Thoracic aorta (tissue), 2 donors: ENCODE measurements at regions not wholly inside any gene's neighbourhood (a gene's known extent, or its start where the extent isn't known, plus 50 kb on each side); places are given as distances from the start of the nearest gene placed in this dataset.

ENCODE experiments used
- ATAC-seq: fragments of 150-250 bp; one replicate; pipeline ENCODE4 v1.8.0; 2017; ENCODE audit warnings: low read depth; ENCODE audit not compliant: insufficient number of reproducible peaks, low FRiP score
- DNase-seq: peaks from one replicate; pipeline ENCODE4 v3.0.0-alpha.2; 2020; ENCODE audit warnings: low spot score
- H3K27ac ChIP-seq, 2 donors: fragments of 200-600 bp; sonication (generic); 1 replicate in 1 of 2; 2 replicates in 1 of 2; pipeline ENCODE4 v1.5.1; 2016; ENCODE audit warnings: mild to moderate bottlenecking in 2 of 2, moderate library complexity in 2 of 2
- H3K27me3 ChIP-seq: fragments of 200-600 bp; sonication (generic); replicated peaks from 2 replicates; pipeline ENCODE4 v1.6.0; 2016; ENCODE audit warnings: mild to moderate bottlenecking; ENCODE audit not compliant: insufficient read depth
- H3K36me3 ChIP-seq: fragments of 200-600 bp; sonication (generic); one replicate; pipeline ENCODE4 v1.5.1; 2016
- H3K4me1 ChIP-seq, 2 donors: fragments of 200-600 bp; sonication (generic); 1 replicate in 1 of 2; 2 replicates in 1 of 2; pipeline versions ENCODE4 v1.5.1 to v1.6.0; 2016; ENCODE audit warnings: low read depth in 2 of 2, mild to moderate bottlenecking in 1 of 2; ENCODE audit not compliant: control insufficient read depth in 1 of 2
- H3K4me3 ChIP-seq: fragments of 200-600 bp; sonication (generic); 2 replicates; pipeline ENCODE4 v1.5.1; 2016; ENCODE audit warnings: mild to moderate bottlenecking
- H3K9me3 ChIP-seq: fragments of 200-600 bp; sonication (generic); 2 replicates; pipeline ENCODE4 v1.5.1; 2016
- CTCF ChIP-seq: fragments of 200-600 bp; sonication (generic); IDR thresholded peaks from one replicate; pipeline ENCODE4 v1.5.1; 2019; ENCODE audit warnings: antibody characterized with exemption

GRCh38 chr9:82543726-82544125 lies 519.2 kb downstream of the RASEF start:
- no peaks in the 10 kb centered on the region for H3K4me1 ChIP-seq
- H3K36me3 ChIP-seq: no peaks in the 10 kb centered on the region
- H3K27ac ChIP-seq: no peak overlapping the region
- no peak for TF ChIP-seq CTCF
- no peaks in the 10 kb centered on the region for H3K27me3 ChIP-seq
- no peak for ATAC-seq
- no peaks in the 10 kb centered on the region for H3K9me3 ChIP-seq
- DNase-seq: no peak
- H3K4me3 ChIP-seq: no peak overlapping the region

GRCh38 chr9:82546136-82546535 lies 516.8 kb downstream of the RASEF start:
- Histone ChIP-seq H3K4me3 (no peak overlapping the region), H3K4me1 (no peaks in the 10 kb centered on the region), H3K27ac (no peak overlapping the region), H3K27me3 (no peaks in the 10 kb centered on the region), H3K36me3 (no peaks in the 10 kb centered on the region), H3K9me3 (no peaks in the 10 kb centered on the region)
- no peak for TF ChIP-seq CTCF
- no peak for DNase-seq
- no peak for ATAC-seq

- H3K4me3 ChIP-seq: no peak overlapping the region
- H3K9me3 ChIP-seq: no peaks in the 10 kb centered on the region
- ATAC-seq: no peak
- no peak for TF ChIP-seq CTCF
- H3K27me3 ChIP-seq: no peaks in the 10 kb centered on the region
- H3K27ac ChIP-seq: no peak overlapping the region
- no peaks in the 10 kb centered on the region for H3K4me1 ChIP-seq
- no peaks in the 10 kb centered on the region for H3K36me3 ChIP-seq
- no peak for DNase-seq
These were observed 514.9 kb downstream of the RASEF start for GRCh38 chr9:82547995-82548394.

- no peak overlapping the region for H3K4me3 ChIP-seq
- TF ChIP-seq CTCF: no peak
- no peak for ATAC-seq
These were observed 513.6 kb downstream of the RASEF start for GRCh38 chr9:82549174-82549821.

GRCh38 chr9:82552784-82553183 lies 510.2 kb downstream of the RASEF start:
- Histone ChIP-seq H3K27me3 (no peaks in the 10 kb centered on the region), H3K9me3 (no peaks in the 10 kb centered on the region), H3K4me3 (no peak overlapping the region), H3K27ac (no peak overlapping the region), H3K36me3 (no peaks in the 10 kb centered on the region), H3K4me1 (peaks cover 0 to 8% of the 10 kb centered on the region in 2 donors)
- no peak for TF ChIP-seq CTCF
- ATAC-seq (no peak), DNase-seq (no peak)

More at GRCh38 chr9:82549174-82549821, 513.6 kb downstream of the RASEF start:
- no peaks in the 10 kb centered on the region for H3K9me3 ChIP-seq
- DNase-seq: no peak
- H3K27ac ChIP-seq: no peak overlapping the region
- H3K36me3 ChIP-seq: no peaks in the 10 kb centered on the region
- H3K4me1 ChIP-seq: no peaks in the 10 kb centered on the region
- no peaks in the 10 kb centered on the region for H3K27me3 ChIP-seq
